GM12865 (cell line): ENCODE measurements at regions not wholly inside any gene's neighbourhood (a gene's known extent, or its start where the extent isn't known, plus 50 kb on each side); places are given as distances from the start of the nearest gene placed in this dataset.

Experiments
- DNase-seq: peaks from one replicate; pipeline ENCODE4 v3.0.0; 2010; ENCODE audit warnings: low read depth
- H3K4me3 ChIP-seq: 2 replicates; pipeline ENCODE4 v1.5.1; 2011; ENCODE audit warnings: mild to moderate bottlenecking, low read depth, low read length, control low read depth
- CTCF ChIP-seq: IDR thresholded peaks from 2 replicates; pipeline ENCODE4 v1.5.1; 2011; ENCODE audit warnings: low read length, control low read depth, low read depth, inconsistent platforms; ENCODE audit not compliant: insufficient read depth; ENCODE audit errors: missing control alignments

- no peak overlapping the region for H3K4me3 ChIP-seq
- no peak for DNase-seq
- no peak for TF ChIP-seq CTCF
These were observed 94.3 kb downstream of the AXIN2 start for GRCh38 chr17:65467156-65467555.

GRCh38 chr17:65466547-65466946, 94.9 kb downstream of the AXIN2 start:
- TF ChIP-seq CTCF: no peak
- H3K4me3 ChIP-seq: no peak overlapping the region
- peak; percentile 38 for DNase-seq

GRCh38 chr17:65463242-65463641, 98.2 kb downstream of the AXIN2 start:
- H3K4me3 ChIP-seq: no peak overlapping the region
- no peak for TF ChIP-seq CTCF
- no peak for DNase-seq

- H3K4me3 ChIP-seq: no peak overlapping the region
- no peak for TF ChIP-seq CTCF
- DNase-seq: no peak
These were observed 101.6 kb downstream of the AXIN2 start for GRCh38 chr17:65459677-65460347.

- DNase-seq: no peak
- no peak for TF ChIP-seq CTCF
- no peak overlapping the region for H3K4me3 ChIP-seq
These were observed 103.7 kb downstream of the AXIN2 start for GRCh38 chr17:65457635-65458257.

- H3K4me3 ChIP-seq: no peak overlapping the region
- DNase-seq: no peak
- no peak for TF ChIP-seq CTCF
These were observed 104.3 kb downstream of the AXIN2 start for GRCh38 chr17:65457183-65457582.
